ENCODE measurements at regions not wholly inside any gene's neighbourhood (a gene's known extent, or its start where the extent isn't known, plus 50 kb on each side); places are given as distances from the start of the nearest gene placed in this dataset.

- no peak for TF ChIP-seq ZNF274 (IDR thresholded peaks at IDR 0.05; ENCODE audit: low read depth, low read length)
- no peak for TF ChIP-seq FOSL1 (IDR thresholded peaks at IDR 0.05; ENCODE audit: low read depth)
These were observed 397.0 kb downstream of the KLF12 start (continued) for GRCh38 chr13:73737214-73737613.

- ChIA-PET POLR2A (no interaction called here), RAD21 (ENCODE audit: low non-redundant PET in 1 of 2, low total read pairs in 2 of 2, uncharacterized antibody in 2 of 2, unreplicated experiment in 2 of 2) (no interaction called here), CTCF (no interaction called here)
- no peak overlapping the region for H3K4me2 ChIP-seq (ENCODE audit: low read length)
- DNase-seq (ENCODE audit: low read depth, low spot score) (no peak), ATAC-seq (no peak)
- H3K4me1 ChIP-seq (ENCODE audit: control insufficient read depth in 1 of 2, insufficient read depth in 2 of 2, low read length in 2 of 2) = no peaks in the 10 kb centered on the region
- no peaks in the 10 kb centered on the region for H3K79me2 ChIP-seq (ENCODE audit: insufficient read depth, low read length)
- H3K36me3 ChIP-seq (ENCODE audit: control insufficient read depth in 1 of 2, insufficient read depth in 2 of 2, low read length in 2 of 2) = no peaks in the 10 kb centered on the region
- TF ChIP-seq RAD21 (IDR thresholded peaks at IDR 0.05; ENCODE audit: low read depth) = no peak
- no peak for TF ChIP-seq ZNF274 (IDR thresholded peaks at IDR 0.05; ENCODE audit: low read depth, low read length)
- no peak for TF ChIP-seq ATF3 (IDR thresholded peaks at IDR 0.05)
- TF ChIP-seq POLR2A (IDR thresholded peaks at IDR 0.05; ENCODE audit: borderline replicate concordance, extremely low read depth, insufficient read depth, insufficient read length) = no peak
- TF ChIP-seq FOSL1 (IDR thresholded peaks at IDR 0.05; ENCODE audit: low read depth) = no peak
- TF ChIP-seq REST (IDR thresholded peaks at IDR 0.05; ENCODE audit: low read depth) = no peak
- no peak for TF ChIP-seq SP1 (IDR thresholded peaks at IDR 0.05; ENCODE audit: low read depth)
- TF ChIP-seq ZBTB33 (IDR thresholded peaks at IDR 0.05; ENCODE audit: extremely low read depth, insufficient replicate concordance, low read length) = no peak
- no peak for TF ChIP-seq ZFX (IDR thresholded peaks at IDR 0.05)
- no peak for TF ChIP-seq CTCF (IDR thresholded peaks at IDR 0.05 in 2 of 3, conservative IDR thresholded peaks at IDR 0.05 in 1 of 3; ENCODE audit: borderline replicate concordance in 1 of 3, insufficient read depth in 1 of 3, low read depth in 2 of 3, low read length in 2 of 3)
- no peak for TF ChIP-seq EGR1 (IDR thresholded peaks at IDR 0.05; ENCODE audit: low read depth)
- TF ChIP-seq CBX3 (IDR thresholded peaks at IDR 0.05; ENCODE audit: low read depth) = no peak
- TF ChIP-seq ELF1 (IDR thresholded peaks at IDR 0.05; ENCODE audit: borderline replicate concordance, low read depth) = no peak
- TF ChIP-seq EZH2 (IDR thresholded peaks at IDR 0.05) = no peak
- no peak for TF ChIP-seq MAX (IDR thresholded peaks at IDR 0.05)
- no peak for TF ChIP-seq JUND (IDR thresholded peaks at IDR 0.05)
- TF ChIP-seq CEBPB (IDR thresholded peaks at IDR 0.05; ENCODE audit: low read depth) = no peak
- no peak for TF ChIP-seq YY1 (IDR thresholded peaks at IDR 0.05; ENCODE audit: extremely low read depth, insufficient replicate concordance, low read depth, low read length)
- TF ChIP-seq SRF (IDR thresholded peaks at IDR 0.05; ENCODE audit: low read depth) = no peak
- no TSS peak for BruUV-seq (replicated peaks)
- no peak overlapping the region for H3K9ac ChIP-seq (ENCODE audit: low read length)
- no peaks in the 10 kb centered on the region for H4K20me1 ChIP-seq (ENCODE audit: insufficient read depth)
- H3K9me3 ChIP-seq (ENCODE audit: control insufficient read depth in 1 of 2, insufficient read depth in 1 of 2, low read depth in 1 of 2, low read length in 2 of 2) = no peaks in the 10 kb centered on the region
- no peak overlapping the region for H3K27ac ChIP-seq (ENCODE audit: low read depth, low read length)
- H2AFZ ChIP-seq (ENCODE audit: low read depth, low read length, poor library complexity, severe bottlenecking) = no peak overlapping the region
- H3K4me3 ChIP-seq (replicated peaks in 1 of 2; ENCODE audit: low read depth in 1 of 2, low read length in 2 of 2) = no peak overlapping the region
- no peaks in the 10 kb centered on the region for H3K27me3 ChIP-seq (ENCODE audit: insufficient read depth, low read length)
- intact Hi-C loops (cut with micrococcal nuclease) = no loop called here
- no peaks in the 10 kb centered on the region for H3K9me2 ChIP-seq (ENCODE audit: insufficient read depth)
These were observed 400.5 kb downstream of the KLF12 start for GRCh38 chr13:73733706-73734105.

Data from HCT116 (cell line).